HEK293 (cell line): ENCODE measurements at regions not wholly inside any gene's neighbourhood (a gene's known extent, or its start where the extent isn't known, plus 50 kb on each side); places are given as distances from the start of the nearest gene placed in this dataset.

Experiments used
- CTCF ChIA-PET: fragments of 350-600 bp; formaldehyde crosslinking; extraction: SDS; loops from one replicate; lab custom pipeline; 2021; ENCODE audit warnings: antibody characterized with exemption; lab: Yijun Ruan, JAX
- POLR2A ChIA-PET: fragments of 300-600 bp; formaldehyde crosslinking; extraction: SDS; loops from one replicate; lab custom pipeline; 2020; ENCODE audit warnings: antibody characterized with exemption, inconsistent platforms; lab: Yijun Ruan, JAX
- H3K27ac ChIP-seq: fragments of 200-500 bp; sonication (Bioruptor generic); 2 replicates; pipeline ENCODE4 v1.5.1; 2014; ENCODE audit warnings: low read depth, low read length, control low read depth, inconsistent platforms; ENCODE audit errors: extremely low read depth
- H3K36me3 ChIP-seq, 2 experiments: fragments of 200-500 bp in 1 of 2; sonication (Bioruptor generic) in 1 of 2; 1 replicate in 1 of 2; 2 replicates in 1 of 2; pipeline ENCODE4 v1.5.1; 2014 to 2017; ENCODE audit warnings: inconsistent platforms in 2 of 2, low read length in 2 of 2; ENCODE audit not compliant: control insufficient read depth in 2 of 2, insufficient read depth in 1 of 2
- H3K4me1 ChIP-seq: fragments of 200-500 bp; sonication (Bioruptor generic); 2 replicates; pipeline ENCODE4 v1.5.1; 2014; ENCODE audit warnings: mild to moderate bottlenecking, low read length, inconsistent platforms; ENCODE audit not compliant: control insufficient read depth, insufficient read depth
- H3K4me3 ChIP-seq: 2 replicates; pipeline ENCODE4 v1.5.1; 2011; ENCODE audit warnings: low read depth, mild to moderate bottlenecking, control low read depth, low read length, moderate library complexity
- H3K9me3 ChIP-seq: fragments of 200-500 bp; sonication (Bioruptor generic); 2 replicates; pipeline ENCODE4 v1.5.1; 2014; ENCODE audit warnings: low read depth, low read length, inconsistent platforms; ENCODE audit not compliant: control insufficient read depth, insufficient read depth
- GLI2 ChIP-seq: fragments of 450-650 bp; formaldehyde crosslinking; IDR thresholded peaks from 2 replicates; pipeline ENCODE4; 2017; ENCODE audit warnings: missing biosample characterization, missing genetic modification characterization, low read depth, borderline replicate concordance
- HIC1 ChIP-seq: fragments of 450-650 bp; formaldehyde crosslinking; IDR thresholded peaks from 2 replicates; pipeline ENCODE4 v1.5.1; 2016; ENCODE audit warnings: missing biosample characterization, missing genetic modification characterization
- IKZF3 ChIP-seq: fragments of 450-650 bp; IDR thresholded peaks from 2 replicates; pipeline ENCODE4 v1.5.0; 2018; ENCODE audit warnings: missing biosample characterization, mild to moderate bottlenecking, missing genetic modification characterization, moderate library complexity
- OVOL3 ChIP-seq: fragments of 450-650 bp; formaldehyde crosslinking; IDR thresholded peaks from 2 replicates; pipeline ENCODE4 v1.5.1; 2016; ENCODE audit warnings: missing biosample characterization, missing genetic modification characterization
- PRDM4 ChIP-seq: fragments of 450-650 bp; formaldehyde crosslinking; IDR thresholded peaks from 2 replicates; pipeline ENCODE4 v1.5.1; 2017; ENCODE audit warnings: missing biosample characterization, missing genetic modification characterization
- REST ChIP-seq: fragments of 450-650 bp; formaldehyde crosslinking; IDR thresholded peaks from 2 replicates; pipeline ENCODE4 v1.5.1; 2016; ENCODE audit warnings: missing biosample characterization, missing genetic modification characterization
- ZFP69B ChIP-seq: fragments of 450-650 bp; formaldehyde crosslinking; IDR thresholded peaks from 2 replicates; pipeline ENCODE4 v1.5.1; 2016; ENCODE audit warnings: missing biosample characterization, missing genetic modification characterization
- ZNF175 ChIP-seq: fragments of 450-650 bp; formaldehyde crosslinking; IDR thresholded peaks from 2 replicates; pipeline ENCODE4 v1.5.1; 2016; ENCODE audit warnings: missing biosample characterization, missing genetic modification characterization
- ZNF311 ChIP-seq: fragments of 450-650 bp; formaldehyde crosslinking; IDR thresholded peaks from 2 replicates; pipeline ENCODE4 v1.5.1; 2017; ENCODE audit warnings: missing biosample characterization, missing genetic modification characterization, borderline replicate concordance
- ZNF37A ChIP-seq: fragments of 450-650 bp; IDR thresholded peaks from 2 replicates; pipeline ENCODE4 v1.5.1; 2018; ENCODE audit warnings: missing biosample characterization, missing genetic modification characterization
- ZNF394 ChIP-seq: fragments of 450-650 bp; formaldehyde crosslinking; IDR thresholded peaks from 2 replicates; pipeline ENCODE4 v1.5.1; 2016; ENCODE audit warnings: missing biosample characterization, missing genetic modification characterization, mild to moderate bottlenecking, moderate library complexity, borderline replicate concordance
- ZNF473 ChIP-seq: fragments of 450-650 bp; formaldehyde crosslinking; IDR thresholded peaks from 2 replicates; pipeline ENCODE4 v1.5.1; 2017; ENCODE audit warnings: missing biosample characterization, missing genetic modification characterization
- ZNF513 ChIP-seq: fragments of 450-650 bp; IDR thresholded peaks from 2 replicates; pipeline ENCODE4 v1.5.1; 2018; ENCODE audit warnings: missing biosample characterization, missing genetic modification characterization
- ZNF704 ChIP-seq: fragments of 450-650 bp; formaldehyde crosslinking; IDR thresholded peaks from 2 replicates; pipeline ENCODE4 v1.5.1; 2016; ENCODE audit warnings: missing biosample characterization, missing genetic modification characterization
- ZNF76 ChIP-seq: fragments of 450-650 bp; formaldehyde crosslinking; IDR thresholded peaks from 2 replicates; pipeline ENCODE4; 2016; ENCODE audit warnings: low read depth, missing biosample characterization, missing genetic modification characterization, borderline replicate concordance
- ZSCAN30 ChIP-seq: fragments of 450-650 bp; IDR thresholded peaks from 2 replicates; pipeline ENCODE4 v1.5.1; 2018; ENCODE audit warnings: missing biosample characterization, mild to moderate bottlenecking, missing genetic modification characterization, moderate library complexity
- ZSCAN5A ChIP-seq: fragments of 450-650 bp; formaldehyde crosslinking; IDR thresholded peaks from 2 replicates; pipeline ENCODE4 v1.5.1; 2016; ENCODE audit warnings: missing biosample characterization, missing genetic modification characterization

GRCh38 chr4:28435314-28435713 is 1574.7 kb downstream of the STIM2 start (continued):
- TF ChIP-seq ZNF76 (tag by site-specific recombination) (no peak), ZSCAN5A (tag by site-specific recombination) (no peak), ZNF175 (tag by site-specific recombination) (no peak), OVOL3 (tag by site-specific recombination) (no peak), ZFP69B (tag by site-specific recombination) (no peak), ZNF37A (tag by site-specific recombination) (no peak), ZNF311 (tag by site-specific recombination) (no peak), ZNF394 (tag by site-specific recombination) (no peak)

GRCh38 chr4:28436191-28437080 is 1575.8 kb downstream of the STIM2 start:
- POLR2A ChIA-PET: no interaction called here
- H3K36me3 ChIP-seq: no peaks in the 10 kb centered on the region
- no peak overlapping the region for H3K4me3 ChIP-seq
- CTCF ChIA-PET: no interaction called here
- H3K27ac ChIP-seq: no peak overlapping the region
- TF ChIP-seq REST (tag by site-specific recombination) (no peak), ZNF704 (tag by site-specific recombination) (no peak), HIC1 (no peak), ZSCAN30 (tag by site-specific recombination) (no peak), IKZF3 (tag by site-specific recombination) (no peak), GLI2 (no peak), ZNF513 (tag by site-specific recombination) (no peak), PRDM4 (tag by site-specific recombination) (no peak), ZNF473 (no peak)
- H3K4me1 ChIP-seq: no peaks in the 10 kb centered on the region
- no peaks in the 10 kb centered on the region for H3K9me3 ChIP-seq
